Vagina (tissue), 2 donors: ENCODE measurements at regions not wholly inside any gene's neighbourhood (a gene's known extent, or its start where the extent isn't known, plus 50 kb on each side); places are given as distances from the start of the nearest gene placed in this dataset.
A peak's percentile ranks its signal among the peaks of the same experiment; 100 is the strongest.

ENCODE experiments used
- DNase-seq, 2 donors: peaks; one replicate each; pipeline ENCODE4 v3.0.0-alpha.2; 2017; ENCODE audit errors: extremely low spot score in 2 of 2
- H3K27ac ChIP-seq: fragments of 200-600 bp; sonication (generic); one replicate; pipeline ENCODE4 v1.5.1; 2019
- H3K27me3 ChIP-seq: fragments of 200-600 bp; sonication (generic); one replicate; pipeline ENCODE4 v1.5.1; 2019
- H3K36me3 ChIP-seq, 2 donors: fragments of 200-600 bp; sonication (generic); one replicate each; pipeline ENCODE4 v1.5.1; 2017 to 2019
- H3K4me1 ChIP-seq: fragments of 200-600 bp; sonication (generic); one replicate; pipeline ENCODE4 v1.5.1; 2019
- H3K4me3 ChIP-seq, 2 donors: fragments of 200-600 bp; sonication (generic); 1 replicate in 1 of 2; 2 replicates in 1 of 2; pipeline ENCODE4 v1.5.1; 2016 to 2019
- H3K9me3 ChIP-seq: fragments of 200-600 bp; sonication (generic); one replicate; pipeline ENCODE4 v1.5.1; 2019
- POLR2A ChIP-seq, 2 donors: fragments of 450-650 bp; IDR thresholded peaks; one replicate each; pipeline ENCODE4 v1.6.1; 2017; ENCODE audit warnings: antibody characterized with exemption in 2 of 2, mild to moderate bottlenecking in 2 of 2, moderate library complexity in 2 of 2
- POLR2AphosphoS5 ChIP-seq, 2 donors: sonication (generic); formaldehyde crosslinking; IDR thresholded peaks; one replicate each; pipeline ENCODE4 v1.9.0; 2017; ENCODE audit warnings: antibody characterized with exemption in 2 of 2, mild to moderate bottlenecking in 2 of 2, low read depth in 1 of 2; ENCODE audit not compliant: insufficient read depth in 1 of 2
- intact Hi-C: fragments of 100-400 bp; cut with DNase I; formaldehyde crosslinking; loops from one replicate; pipeline ENCODE4 v1.15.1; 2023
- TF ChIP-seq, protein P1 (sequence below), 3 experiments: fragments of 450-650 bp in 2 of 3; fragments of 200-600 bp in 1 of 3; sonication (generic) in 1 of 3; IDR thresholded peaks; one replicate each; pipeline ENCODE4 v1.5.1; 2017 to 2019; ENCODE audit warnings: antibody characterized with exemption in 3 of 3, mild to moderate bottlenecking in 2 of 3, moderate library complexity in 2 of 3

GRCh38 chr5:53309653-53310052 is 170.8 kb upstream of the FST start:
- H3K27ac ChIP-seq = no peak overlapping the region
- TF ChIP-seq, protein P1, sequence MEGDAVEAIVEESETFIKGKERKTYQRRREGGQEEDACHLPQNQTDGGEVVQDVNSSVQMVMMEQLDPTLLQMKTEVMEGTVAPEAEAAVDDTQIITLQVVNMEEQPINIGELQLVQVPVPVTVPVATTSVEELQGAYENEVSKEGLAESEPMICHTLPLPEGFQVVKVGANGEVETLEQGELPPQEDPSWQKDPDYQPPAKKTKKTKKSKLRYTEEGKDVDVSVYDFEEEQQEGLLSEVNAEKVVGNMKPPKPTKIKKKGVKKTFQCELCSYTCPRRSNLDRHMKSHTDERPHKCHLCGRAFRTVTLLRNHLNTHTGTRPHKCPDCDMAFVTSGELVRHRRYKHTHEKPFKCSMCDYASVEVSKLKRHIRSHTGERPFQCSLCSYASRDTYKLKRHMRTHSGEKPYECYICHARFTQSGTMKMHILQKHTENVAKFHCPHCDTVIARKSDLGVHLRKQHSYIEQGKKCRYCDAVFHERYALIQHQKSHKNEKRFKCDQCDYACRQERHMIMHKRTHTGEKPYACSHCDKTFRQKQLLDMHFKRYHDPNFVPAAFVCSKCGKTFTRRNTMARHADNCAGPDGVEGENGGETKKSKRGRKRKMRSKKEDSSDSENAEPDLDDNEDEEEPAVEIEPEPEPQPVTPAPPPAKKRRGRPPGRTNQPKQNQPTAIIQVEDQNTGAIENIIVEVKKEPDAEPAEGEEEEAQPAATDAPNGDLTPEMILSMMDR (IDR thresholded peaks at IDR 0.05) = no peak
- TF ChIP-seq POLR2A (IDR thresholded peaks at IDR 0.05) (no peak), POLR2AphosphoS5 (IDR thresholded peaks at IDR 0.05; ENCODE audit: insufficient read depth in 1 of 2, low read depth in 1 of 2) (no peak)
- intact Hi-C loops = no loop called here
- H3K27me3 ChIP-seq = no peaks in the 10 kb centered on the region
- DNase-seq = no peak
- no peaks in the 10 kb centered on the region for H3K4me1 ChIP-seq
- no peak overlapping the region for H3K4me3 ChIP-seq
- H3K36me3 ChIP-seq = no peaks in the 10 kb centered on the region
- no peaks in the 10 kb centered on the region for H3K9me3 ChIP-seq

DNA sequence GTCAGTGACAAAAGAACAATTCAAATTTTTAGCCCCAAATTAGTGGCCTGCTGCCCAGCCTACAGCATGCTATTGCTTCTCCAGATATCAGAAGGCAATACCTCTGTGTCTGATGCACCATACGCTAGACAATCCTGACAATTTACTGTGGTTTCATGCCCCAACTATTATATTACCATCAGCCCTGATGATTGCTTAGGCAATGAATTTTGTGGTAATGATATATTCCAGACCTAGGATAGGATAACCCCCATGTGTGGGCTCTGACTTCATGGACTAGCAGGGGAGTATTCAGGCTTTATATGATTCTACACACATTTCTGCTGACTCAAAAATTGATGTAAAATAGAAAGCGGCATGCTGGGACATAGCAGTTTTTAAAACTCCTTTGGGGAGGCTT is 168.7 kb upstream of the FST start:
- Histone ChIP-seq H3K36me3 (no peaks in the 10 kb centered on the region), H3K27me3 (no peaks in the 10 kb centered on the region), H3K4me1 (no peaks in the 10 kb centered on the region), H3K27ac (no peak overlapping the region), H3K9me3 (no peaks in the 10 kb centered on the region), H3K4me3 (no peak overlapping the region)
- no peak for TF ChIP-seq POLR2A (IDR thresholded peaks at IDR 0.05)
- no peak for TF ChIP-seq POLR2AphosphoS5 (IDR thresholded peaks at IDR 0.05; ENCODE audit: insufficient read depth in 1 of 2, low read depth in 1 of 2)
- TF ChIP-seq, protein P1 (IDR thresholded peaks at IDR 0.05) = no peak
- DNase-seq = no peak
- intact Hi-C loops = no loop called here

- Histone ChIP-seq H3K27me3 (no peaks in the 10 kb centered on the region), H3K4me3 (no peak overlapping the region), H3K36me3 (no peaks in the 10 kb centered on the region), H3K9me3 (no peaks in the 10 kb centered on the region), H3K27ac (no peak overlapping the region), H3K4me1 (no peaks in the 10 kb centered on the region)
- TF ChIP-seq POLR2A (IDR thresholded peaks at IDR 0.05) = no peak
- intact Hi-C loops = no loop called here
- DNase-seq = no peak
Measured at GRCh38 chr5:53313145-53313544, 167.3 kb upstream of the FST start.

- Histone ChIP-seq H3K36me3 (no peaks in the 10 kb centered on the region), H3K4me3 (no peak overlapping the region), H3K27ac (no peak overlapping the region), H3K4me1 (no peaks in the 10 kb centered on the region), H3K27me3 (no peaks in the 10 kb centered on the region), H3K9me3 (no peaks in the 10 kb centered on the region)
- DNase-seq = no peak
- no peak for TF ChIP-seq POLR2A (IDR thresholded peaks at IDR 0.05)
- TF ChIP-seq, protein P1 (IDR thresholded peaks at IDR 0.05) = no peak
- no peak for TF ChIP-seq POLR2AphosphoS5 (IDR thresholded peaks at IDR 0.05; ENCODE audit: insufficient read depth in 1 of 2, low read depth in 1 of 2)
- intact Hi-C loops = no loop called here
Measured at GRCh38 chr5:53318303-53318702, 162.1 kb upstream of the FST start.

DNA sequence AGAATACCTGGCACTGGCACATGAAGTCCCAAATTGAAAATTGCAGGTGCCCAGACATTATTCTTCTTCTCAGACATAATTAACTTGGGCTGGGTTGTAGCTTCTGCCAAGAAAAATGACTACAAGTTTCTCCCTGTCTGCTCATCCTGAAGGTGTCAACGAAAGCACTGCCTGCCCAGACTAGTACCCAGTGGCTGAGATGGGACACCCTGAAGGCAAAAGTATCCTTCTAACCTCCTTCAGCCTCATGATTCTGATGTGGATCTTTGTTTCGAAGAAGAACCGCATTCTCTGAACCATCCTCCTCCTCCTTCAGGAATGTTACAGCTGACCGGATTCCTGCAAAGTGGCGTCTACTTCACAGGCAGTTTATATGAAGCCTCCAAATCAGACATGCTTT is 161.1 kb upstream of the FST start:
- DNase-seq = no peak
- intact Hi-C loops = no loop called here
- H3K4me3 ChIP-seq = no peak overlapping the region
- H3K36me3 ChIP-seq = no peaks in the 10 kb centered on the region
- no peaks in the 10 kb centered on the region for H3K9me3 ChIP-seq
- H3K27ac ChIP-seq = no peak overlapping the region
- H3K27me3 ChIP-seq = no peaks in the 10 kb centered on the region
- no peaks in the 10 kb centered on the region for H3K4me1 ChIP-seq
- peak in 1 of 2 donors; percentile 28 for TF ChIP-seq POLR2AphosphoS5 (IDR thresholded peaks at IDR 0.05; ENCODE audit: insufficient read depth in 1 of 2, low read depth in 1 of 2)
- TF ChIP-seq POLR2A (IDR thresholded peaks at IDR 0.05) = no peak
- TF ChIP-seq, protein P1 (IDR thresholded peaks at IDR 0.05) = no peak

GRCh38 chr5:53321073-53321472 is 159.4 kb upstream of the FST start:
- intact Hi-C loops = no loop called here
- TF ChIP-seq POLR2AphosphoS5 (IDR thresholded peaks at IDR 0.05; ENCODE audit: insufficient read depth in 1 of 2, low read depth in 1 of 2) (no peak), POLR2A (IDR thresholded peaks at IDR 0.05) (no peak)
- TF ChIP-seq, protein P1 (IDR thresholded peaks at IDR 0.05) = no peak
- no peaks in the 10 kb centered on the region for H3K27me3 ChIP-seq
- H3K27ac ChIP-seq = no peak overlapping the region
- no peaks in the 10 kb centered on the region for H3K4me1 ChIP-seq
- no peaks in the 10 kb centered on the region for H3K9me3 ChIP-seq
- no peak for DNase-seq
- no peaks in the 10 kb centered on the region for H3K36me3 ChIP-seq
- H3K4me3 ChIP-seq = no peak overlapping the region
